ENCODE measurements at regions not wholly inside any gene's neighbourhood (a gene's known extent, or its start where the extent isn't known, plus 50 kb on each side); places are given as distances from the start of the nearest gene placed in this dataset.

DNA sequence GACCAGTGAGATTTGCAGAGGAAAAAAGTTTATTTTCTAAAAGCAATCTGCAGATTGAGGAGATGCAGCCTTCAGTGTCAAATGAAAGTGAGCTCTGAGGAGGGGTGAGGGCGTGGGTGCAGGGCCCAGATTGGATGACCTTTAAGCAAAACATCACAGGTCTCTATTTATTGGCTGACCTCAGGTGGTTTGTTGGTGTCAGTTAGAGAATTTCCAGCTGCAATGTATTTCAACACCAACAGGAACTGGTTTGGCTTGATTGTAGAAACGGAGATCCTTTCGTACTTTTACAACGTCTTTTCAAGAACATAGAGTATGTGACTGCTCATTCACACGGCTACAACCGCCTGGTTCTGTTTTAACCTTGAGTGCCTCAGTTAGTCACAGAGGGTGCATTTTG is 1069.1 kb downstream of the EFNA5 start:
- DNase-seq (ENCODE audit: low spot score), result peak; percentile 16
- in situ Hi-C loops (cut with MboI; ENCODE audit: low pct_unique_long_range_greater_than_20kb, low sequenced_read_pairs, unreplicated experiment), result no loop called here
- TF ChIP-seq, protein P1, sequence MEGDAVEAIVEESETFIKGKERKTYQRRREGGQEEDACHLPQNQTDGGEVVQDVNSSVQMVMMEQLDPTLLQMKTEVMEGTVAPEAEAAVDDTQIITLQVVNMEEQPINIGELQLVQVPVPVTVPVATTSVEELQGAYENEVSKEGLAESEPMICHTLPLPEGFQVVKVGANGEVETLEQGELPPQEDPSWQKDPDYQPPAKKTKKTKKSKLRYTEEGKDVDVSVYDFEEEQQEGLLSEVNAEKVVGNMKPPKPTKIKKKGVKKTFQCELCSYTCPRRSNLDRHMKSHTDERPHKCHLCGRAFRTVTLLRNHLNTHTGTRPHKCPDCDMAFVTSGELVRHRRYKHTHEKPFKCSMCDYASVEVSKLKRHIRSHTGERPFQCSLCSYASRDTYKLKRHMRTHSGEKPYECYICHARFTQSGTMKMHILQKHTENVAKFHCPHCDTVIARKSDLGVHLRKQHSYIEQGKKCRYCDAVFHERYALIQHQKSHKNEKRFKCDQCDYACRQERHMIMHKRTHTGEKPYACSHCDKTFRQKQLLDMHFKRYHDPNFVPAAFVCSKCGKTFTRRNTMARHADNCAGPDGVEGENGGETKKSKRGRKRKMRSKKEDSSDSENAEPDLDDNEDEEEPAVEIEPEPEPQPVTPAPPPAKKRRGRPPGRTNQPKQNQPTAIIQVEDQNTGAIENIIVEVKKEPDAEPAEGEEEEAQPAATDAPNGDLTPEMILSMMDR (IDR thresholded peaks at IDR 0.05; ENCODE audit: extremely low read depth, insufficient read depth, missing control alignments), result no peak

DNA sequence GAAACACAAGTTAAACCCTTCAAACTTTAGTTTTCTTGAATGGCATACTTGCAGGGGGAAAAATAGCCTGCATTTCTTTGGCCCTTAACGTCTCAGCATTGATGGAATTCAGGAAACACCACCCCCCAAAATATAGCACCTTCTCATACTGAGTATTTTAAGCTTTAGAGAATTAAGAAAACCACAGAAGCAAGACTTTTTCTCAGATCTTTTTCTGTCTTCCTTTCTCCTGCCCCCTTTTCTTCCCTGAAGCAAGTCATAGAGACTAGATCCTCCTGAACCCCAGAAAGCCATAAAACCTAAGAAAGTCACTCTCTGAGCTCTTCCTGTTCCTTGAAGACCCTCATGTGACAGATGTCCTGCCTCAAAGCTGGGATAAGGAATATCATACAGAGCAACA is 1069.9 kb downstream of the EFNA5 start:
- DNase-seq (ENCODE audit: low spot score), result no peak
- TF ChIP-seq, protein P1 (IDR thresholded peaks at IDR 0.05; ENCODE audit: extremely low read depth, insufficient read depth, missing control alignments), result no peak
- in situ Hi-C loops (cut with MboI; ENCODE audit: low pct_unique_long_range_greater_than_20kb, low sequenced_read_pairs, unreplicated experiment), result no loop called here

DNA sequence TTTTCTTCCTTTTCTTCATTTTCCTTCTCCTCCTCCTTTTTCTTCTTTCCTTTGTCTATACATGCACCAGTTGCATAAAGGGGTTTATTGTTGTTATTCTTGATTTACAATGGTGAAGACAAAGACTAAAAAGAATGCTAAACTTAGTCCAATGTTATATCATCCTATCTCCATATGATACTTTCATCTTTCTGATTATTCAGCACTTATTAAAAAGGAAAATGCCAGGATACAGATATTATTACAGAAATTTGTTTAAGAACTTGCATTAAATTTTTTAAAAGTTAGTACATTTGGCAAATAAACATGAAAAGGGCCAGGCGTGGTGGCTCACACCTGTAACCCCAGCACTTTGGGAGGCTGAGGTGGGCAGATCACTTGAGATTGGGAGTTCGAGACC is 1074.9 kb downstream of the EFNA5 start:
- in situ Hi-C loops (cut with MboI; ENCODE audit: low pct_unique_long_range_greater_than_20kb, low sequenced_read_pairs, unreplicated experiment), result no loop called here
- TF ChIP-seq, protein P1 (IDR thresholded peaks at IDR 0.05; ENCODE audit: extremely low read depth, insufficient read depth, missing control alignments), result no peak
- no peak for DNase-seq (ENCODE audit: low spot score)

DNA sequence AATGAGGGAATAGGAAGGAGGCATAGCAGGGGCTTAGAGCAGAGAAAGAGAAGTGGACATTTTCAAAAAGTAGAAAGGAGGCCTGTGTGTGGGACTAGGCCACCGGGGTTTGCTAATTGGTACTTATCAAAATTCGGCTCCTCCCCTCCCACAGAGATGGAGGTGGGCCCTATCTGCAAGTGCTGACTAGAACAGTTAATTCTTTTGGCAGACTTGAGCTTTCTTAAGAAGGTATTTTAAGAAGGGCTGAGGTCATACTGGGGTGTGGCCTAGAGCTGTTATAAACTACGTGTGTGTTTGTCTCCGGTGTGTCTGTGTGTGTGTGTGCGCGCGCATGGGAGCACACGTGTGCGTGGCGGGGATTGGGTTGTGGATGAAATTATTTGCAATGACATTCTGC is 1086.5 kb downstream of the EFNA5 start:
- DNase-seq (ENCODE audit: low spot score), result no peak
- in situ Hi-C loops (cut with MboI; ENCODE audit: low pct_unique_long_range_greater_than_20kb, low sequenced_read_pairs, unreplicated experiment), result no loop called here
- TF ChIP-seq, protein P1 (IDR thresholded peaks at IDR 0.05; ENCODE audit: extremely low read depth, insufficient read depth, missing control alignments), result no peak

DNA sequence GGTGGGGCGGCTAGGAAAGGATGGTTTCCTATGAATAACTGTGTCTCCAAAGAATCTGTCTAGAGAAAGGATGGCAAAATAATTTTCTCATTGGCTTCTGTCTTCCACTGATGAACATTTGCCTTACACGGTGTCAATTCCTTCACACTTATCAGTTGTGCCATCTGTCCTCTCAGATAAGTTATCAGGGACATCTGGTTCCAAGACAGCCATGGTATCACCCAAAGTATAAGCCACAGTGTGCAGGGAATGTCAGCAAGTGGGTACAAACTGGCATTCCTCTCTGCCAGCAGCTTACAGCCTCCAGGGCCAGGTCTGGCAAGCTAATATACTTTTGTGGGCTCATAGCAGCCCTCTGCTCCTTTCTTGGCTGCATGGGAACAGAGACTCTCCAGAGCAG is 1092.0 kb downstream of the EFNA5 start:
- in situ Hi-C loops (cut with MboI; ENCODE audit: low pct_unique_long_range_greater_than_20kb, low sequenced_read_pairs, unreplicated experiment), result no loop called here
- no peak for DNase-seq (ENCODE audit: low spot score)
- TF ChIP-seq, protein P1 (IDR thresholded peaks at IDR 0.05; ENCODE audit: extremely low read depth, insufficient read depth, missing control alignments), result no peak

DNA sequence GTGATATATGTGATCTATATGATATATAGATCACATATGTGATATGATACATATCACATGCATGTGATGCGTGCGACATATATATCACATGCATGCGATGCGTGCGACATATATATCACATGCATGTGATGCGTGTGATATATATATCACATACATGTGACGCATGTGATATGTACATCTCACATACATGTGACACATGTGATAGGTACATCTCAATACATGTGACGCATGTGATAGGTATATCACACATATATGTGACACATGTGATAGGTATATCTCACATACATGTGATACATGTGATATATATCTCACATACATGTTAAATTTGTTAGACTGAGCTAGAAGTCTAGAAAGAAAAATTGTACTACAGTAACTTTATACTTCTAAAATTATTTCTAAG is 1095.9 kb downstream of the EFNA5 start:
- TF ChIP-seq, protein P1 (IDR thresholded peaks at IDR 0.05; ENCODE audit: extremely low read depth, insufficient read depth, missing control alignments), result no peak
- no peak for DNase-seq (ENCODE audit: low spot score)
- in situ Hi-C loops (cut with MboI; ENCODE audit: low pct_unique_long_range_greater_than_20kb, low sequenced_read_pairs, unreplicated experiment), result no loop called here

DNA sequence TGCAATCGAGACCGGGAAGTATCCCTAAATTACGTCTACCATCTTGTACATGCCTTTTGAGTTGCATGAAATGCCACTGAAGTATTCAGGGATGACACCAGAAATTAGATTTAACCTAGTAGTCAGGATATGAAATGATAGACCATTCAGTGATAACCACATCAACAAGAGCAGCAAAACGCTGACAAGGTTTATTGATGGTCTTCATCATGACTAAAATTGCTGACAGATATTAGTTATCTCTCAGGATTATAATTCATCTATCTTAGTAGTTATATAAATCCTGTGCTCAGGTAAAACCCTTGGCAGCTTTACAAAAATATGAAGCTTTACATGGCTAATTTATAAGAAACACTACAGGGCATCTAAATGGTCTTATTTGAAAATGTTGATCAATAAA is 1104.7 kb downstream of the EFNA5 start:
- TF ChIP-seq, protein P1 (IDR thresholded peaks at IDR 0.05; ENCODE audit: extremely low read depth, insufficient read depth, missing control alignments), result no peak
- in situ Hi-C loops (cut with MboI; ENCODE audit: low pct_unique_long_range_greater_than_20kb, low sequenced_read_pairs, unreplicated experiment), result no loop called here
- DNase-seq (ENCODE audit: low spot score), result no peak
